Stimulated activated CD8-positive, alpha-beta memory T cell treated with anti-CD3 and anti-CD28 coated beads, Interleukin-4, amount 100 ng/mL, for 48 hours (primary cell): ENCODE measurements at regions not wholly inside any gene's neighbourhood (a gene's known extent, or its start where the extent isn't known, plus 50 kb on each side); places are given as distances from the start of the nearest gene placed in this dataset.
"Not testable (repeated sequence)": the region's sequence is repeated elsewhere in the genome, so short reads cannot be mapped to it uniquely, and the experiment has no call there.

Experiments used
- DNase-seq: peaks from one replicate; pipeline ENCODE4 v3.0.0-alpha.2; 2020

- no peak for DNase-seq
These were observed 942.2 kb downstream of the CNTNAP5 start for GRCh38 chr2:124967325-124967724.

GRCh38 chr2:124970030-124970429 lies 944.9 kb downstream of the CNTNAP5 start:
- DNase-seq = no peak

GRCh38 chr2:124973396-124973795 lies 948.3 kb downstream of the CNTNAP5 start:
- no peak for DNase-seq

GRCh38 chr2:124975224-124975623 lies 950.1 kb downstream of the CNTNAP5 start:
- no peak for DNase-seq

GRCh38 chr2:124975648-124976047 lies 950.6 kb downstream of the CNTNAP5 start:
- DNase-seq = no peak

- DNase-seq = no peak
These were observed 953.5 kb downstream of the CNTNAP5 start for GRCh38 chr2:124978597-124978996.

GRCh38 chr2:124983595-124983994 lies 958.5 kb downstream of the CNTNAP5 start:
- no peak for DNase-seq

GRCh38 chr2:124985270-124985669 lies 960.2 kb downstream of the CNTNAP5 start:
- DNase-seq = no peak

- no peak for DNase-seq
These were observed 961.0 kb downstream of the CNTNAP5 start for GRCh38 chr2:124986136-124986535.

GRCh38 chr2:124986870-124987269 lies 961.8 kb downstream of the CNTNAP5 start:
- not testable (repeated sequence) for DNase-seq

- not testable (repeated sequence) for DNase-seq
These were observed 962.3 kb downstream of the CNTNAP5 start for GRCh38 chr2:124987436-124987835.

- no peak for DNase-seq
These were observed 963.0 kb downstream of the CNTNAP5 start for GRCh38 chr2:124988111-124988510.

GRCh38 chr2:124988794-124989193 lies 963.7 kb downstream of the CNTNAP5 start:
- DNase-seq = no peak

GRCh38 chr2:124993809-124994208 lies 968.7 kb downstream of the CNTNAP5 start:
- DNase-seq = no peak

- no peak for DNase-seq
These were observed 970.3 kb downstream of the CNTNAP5 start for GRCh38 chr2:124995185-124995912.

GRCh38 chr2:124996406-124996805 lies 971.3 kb downstream of the CNTNAP5 start:
- no peak for DNase-seq

- DNase-seq = no peak
These were observed 974.8 kb downstream of the CNTNAP5 start for GRCh38 chr2:124999906-125000305.

GRCh38 chr2:125004106-125004800 lies 979.2 kb downstream of the CNTNAP5 start:
- DNase-seq = no peak

GRCh38 chr2:125006676-125007075 lies 981.6 kb downstream of the CNTNAP5 start:
- no peak for DNase-seq

GRCh38 chr2:125028721-125029120 lies 1003.6 kb downstream of the CNTNAP5 start:
- not testable (repeated sequence) for DNase-seq

- no peak for DNase-seq
These were observed 1008.8 kb downstream of the CNTNAP5 start for GRCh38 chr2:125033871-125034270.

GRCh38 chr2:125037135-125037653 lies 1012.1 kb downstream of the CNTNAP5 start:
- DNase-seq = no peak

GRCh38 chr2:125041846-125042245 lies 1016.8 kb downstream of the CNTNAP5 start:
- no peak for DNase-seq

- no peak for DNase-seq
These were observed 1017.6 kb downstream of the CNTNAP5 start for GRCh38 chr2:125042727-125043126.
